Activated T-cell treated with anti-CD3 and anti-CD28 coated beads for 48 hours (primary cell): ENCODE measurements at regions not wholly inside any gene's neighbourhood (a gene's known extent, or its start where the extent isn't known, plus 50 kb on each side); places are given as distances from the start of the nearest gene placed in this dataset.
"Not testable (repeated sequence)": the region's sequence is repeated elsewhere in the genome, so short reads cannot be mapped to it uniquely, and the experiment has no call there.

Source experiments
- DNase-seq: peaks from one replicate; pipeline ENCODE4 v3.0.0-alpha.2; 2020; ENCODE audit warnings: low read depth

GRCh38 chr6:4459032-4459431 is 317.2 kb upstream of the CDYL start:
- no peak for DNase-seq

GRCh38 chr6:4451718-4452117 is 316.3 kb upstream of the ECI2 start:
- no peak for DNase-seq

DNA sequence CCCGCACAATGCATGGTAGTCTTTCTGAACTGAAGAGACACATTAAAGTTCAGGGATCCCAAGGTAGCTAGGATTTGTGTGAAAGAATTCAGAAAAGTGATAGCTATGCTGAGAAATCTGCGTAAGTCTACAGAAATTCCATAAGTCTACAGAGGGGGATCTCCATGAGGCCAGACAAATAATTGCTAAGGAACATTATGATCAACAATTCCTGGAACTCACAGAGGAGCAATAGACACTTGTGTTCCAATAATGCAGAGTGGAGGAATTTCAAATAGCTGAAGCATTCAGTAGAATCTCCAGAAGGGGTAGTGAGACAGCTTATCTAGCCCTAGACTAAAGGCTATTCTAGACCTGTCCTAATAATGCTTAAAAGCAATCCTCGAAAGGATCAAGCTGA is 315.7 kb upstream of the ECI2 start:
- DNase-seq, result no peak

DNA sequence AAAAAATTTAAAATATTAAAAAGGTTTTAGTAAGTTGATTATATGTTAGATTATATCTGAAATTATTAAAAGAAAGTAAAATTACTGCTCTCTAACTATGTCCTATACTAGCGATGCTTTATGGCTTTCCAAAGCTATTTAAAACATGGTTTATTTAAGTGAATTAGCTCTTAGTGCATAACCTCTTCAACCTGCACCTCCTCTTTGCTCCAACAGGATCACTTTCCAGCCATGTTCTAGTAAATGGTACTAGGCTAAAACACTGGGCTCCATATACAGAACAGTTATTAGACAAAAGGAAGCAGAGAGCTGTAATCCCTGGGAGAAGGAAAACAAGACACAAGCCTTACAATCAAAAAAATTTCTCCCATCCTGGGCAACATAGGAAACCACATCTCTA is 314.9 kb upstream of the ECI2 start:
- DNase-seq, result no peak

DNA sequence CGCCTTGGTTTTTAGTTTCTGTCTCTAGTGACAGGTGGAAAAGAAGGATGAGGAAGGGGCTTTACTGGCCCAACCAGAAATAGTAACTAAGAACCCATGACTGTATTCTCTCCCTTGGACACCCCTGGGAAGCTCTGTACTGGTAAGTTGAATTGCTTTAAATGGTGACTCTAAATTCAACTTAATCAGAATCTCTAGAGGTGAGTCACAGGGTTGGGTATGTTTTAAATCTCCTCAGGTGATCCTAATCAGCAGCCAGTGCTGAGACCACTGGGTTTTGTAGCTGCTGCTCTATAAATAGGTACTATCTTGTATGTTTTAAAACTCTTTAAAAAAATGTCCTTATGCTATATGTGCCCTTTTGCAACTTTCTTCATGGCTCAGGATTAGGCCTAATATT is 314.0 kb upstream of the ECI2 start:
- DNase-seq, result no peak

DNA sequence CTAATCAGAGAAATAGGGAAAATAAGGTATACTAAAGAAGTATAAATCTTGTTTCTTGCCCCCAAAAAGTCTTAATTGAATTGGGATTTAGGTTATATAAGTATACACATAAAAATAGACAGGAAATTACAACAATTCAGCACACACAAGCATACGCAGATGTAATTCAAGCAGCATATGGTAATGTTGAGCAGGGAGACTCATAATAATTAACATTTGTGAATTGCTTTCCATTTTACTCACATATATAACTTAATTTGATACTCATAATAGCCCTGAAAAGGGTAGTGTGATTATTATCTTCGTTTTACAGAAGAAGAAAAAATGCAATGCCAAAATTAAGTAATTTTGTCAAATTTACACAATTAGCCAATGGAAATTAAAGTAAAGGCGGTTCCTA is 313.5 kb upstream of the ECI2 start:
- no peak for DNase-seq

- no peak for DNase-seq
These were observed 312.4 kb upstream of the ECI2 start for GRCh38 chr6:4447639-4448330.

GRCh38 chr6:4446982-4447381 is 311.6 kb upstream of the ECI2 start:
- DNase-seq, result no peak

DNA sequence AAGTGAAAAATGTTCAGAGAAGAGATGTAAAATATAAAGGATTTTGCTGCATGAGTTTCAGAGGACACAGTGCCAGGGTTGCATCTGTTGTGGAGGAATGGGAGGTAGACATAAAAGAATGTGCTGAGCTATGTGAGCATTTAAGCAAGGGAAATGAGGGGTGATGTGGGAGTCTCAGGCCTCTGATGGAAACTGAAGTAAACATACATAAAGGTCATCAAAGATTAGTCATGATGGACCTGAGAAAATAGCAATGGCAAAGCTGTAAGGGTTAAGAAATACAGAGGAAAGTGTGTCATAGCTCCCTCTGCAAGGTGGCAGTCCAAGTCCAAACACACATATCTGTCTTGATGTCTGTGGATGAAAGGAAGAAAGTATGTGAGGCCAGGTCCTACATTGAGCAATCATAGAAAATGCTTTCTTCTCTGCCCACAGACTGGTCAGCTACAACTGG is 306.6 kb upstream of the ECI2 start:
- DNase-seq, result no peak

DNA sequence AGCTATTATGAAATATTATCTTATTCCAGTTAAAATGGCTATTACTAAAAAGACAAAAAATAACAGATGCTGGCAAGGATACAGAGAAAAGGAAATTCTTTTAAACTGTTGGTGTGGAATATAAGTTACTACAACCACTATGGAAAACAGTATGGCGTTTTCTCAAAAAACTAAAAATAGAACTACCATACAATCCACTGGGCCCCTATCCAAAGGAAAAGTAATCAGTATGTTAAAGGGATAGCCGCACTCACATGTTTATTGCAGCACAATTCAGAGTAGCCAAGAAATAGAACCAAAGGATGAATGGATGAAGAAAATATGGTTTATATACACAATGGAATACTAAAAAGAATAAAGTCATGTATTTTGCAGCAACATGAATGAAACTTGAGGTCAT is 303.8 kb upstream of the ECI2 start:
- DNase-seq, result no peak

GRCh38 chr6:4437342-4437741 is 302.0 kb upstream of the ECI2 start:
- DNase-seq, result no peak

- DNase-seq, result no peak
These were observed 300.6 kb upstream of the ECI2 start for GRCh38 chr6:4435981-4436445.

GRCh38 chr6:4434655-4435054 is 299.3 kb upstream of the ECI2 start:
- DNase-seq, result no peak

GRCh38 chr6:4433199-4433598 is 297.8 kb upstream of the ECI2 start:
- DNase-seq, result no peak

DNA sequence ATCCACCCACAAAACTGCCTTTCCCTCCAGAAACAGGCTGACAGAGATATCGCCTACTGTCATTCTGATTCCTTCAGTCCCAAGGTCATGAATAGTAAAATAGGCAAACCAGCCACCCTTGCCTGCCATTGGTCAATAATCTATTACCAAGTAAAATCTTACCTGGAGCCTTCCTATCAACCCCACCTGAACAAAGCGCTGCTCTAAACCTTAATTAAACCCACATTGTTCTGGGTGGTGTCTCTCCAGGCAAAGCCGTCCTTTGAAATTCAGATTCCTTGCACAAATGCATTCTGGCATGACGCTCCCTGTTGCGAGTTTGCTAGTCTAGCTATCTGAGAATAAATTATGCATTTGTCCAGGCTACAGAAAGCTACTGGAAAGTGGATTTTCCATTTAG is 291.6 kb upstream of the ECI2 start:
- no peak for DNase-seq

DNA sequence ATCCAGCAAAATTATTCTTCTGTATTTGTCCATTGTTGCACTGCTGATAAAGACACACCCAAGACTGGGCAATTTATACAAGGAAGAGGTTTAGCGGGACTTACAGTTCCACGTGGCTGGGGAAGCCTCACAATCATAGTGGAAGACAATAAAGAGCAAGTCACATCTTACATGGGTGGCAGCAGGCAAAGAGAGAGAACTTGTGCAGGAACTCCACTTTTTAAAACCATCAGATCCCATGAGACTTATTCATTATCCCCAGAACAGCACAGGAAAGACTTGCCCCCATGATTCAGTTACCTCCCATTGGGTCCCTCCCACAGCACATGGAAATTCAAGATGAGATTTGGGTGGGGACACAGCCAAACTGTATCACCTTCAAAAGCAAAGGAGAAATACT is 286.5 kb upstream of the ECI2 start:
- DNase-seq, result no peak

DNA sequence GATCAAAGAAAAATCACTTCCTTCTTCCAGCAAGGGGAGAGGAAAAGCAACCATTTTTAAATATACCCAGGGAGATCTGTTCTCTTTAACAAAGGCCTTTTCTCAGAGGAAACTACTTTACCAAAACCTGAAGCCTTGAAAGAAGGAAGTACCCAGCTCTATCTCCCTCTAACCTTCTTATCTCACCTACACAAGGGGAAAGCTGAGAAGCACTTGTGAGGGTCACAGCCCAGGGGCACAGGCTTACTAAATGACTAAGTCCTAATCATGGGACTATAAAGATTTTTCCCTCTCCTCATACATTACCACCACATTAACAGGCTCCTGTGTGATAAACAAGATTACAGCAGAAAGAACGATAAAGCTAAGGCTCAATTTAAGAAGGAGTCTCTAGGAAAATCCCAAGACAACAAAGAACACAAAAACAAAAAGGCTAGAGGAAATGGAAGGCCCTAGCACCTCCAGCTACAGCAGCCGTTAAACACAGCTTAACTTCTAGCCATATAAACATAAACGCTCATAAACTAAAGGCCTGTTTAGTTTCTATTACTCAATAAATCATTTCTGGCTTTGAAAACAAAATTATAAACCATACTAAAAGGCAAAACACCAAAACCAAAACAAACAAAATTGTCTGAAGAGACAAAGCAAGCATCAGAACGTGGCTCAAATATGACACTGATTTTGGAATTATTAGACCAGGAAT is 284.9 kb upstream of the ECI2 start:
- DNase-seq, result no peak

- no peak for DNase-seq
These were observed 280.2 kb upstream of the ECI2 start for GRCh38 chr6:4415549-4415948.

DNA sequence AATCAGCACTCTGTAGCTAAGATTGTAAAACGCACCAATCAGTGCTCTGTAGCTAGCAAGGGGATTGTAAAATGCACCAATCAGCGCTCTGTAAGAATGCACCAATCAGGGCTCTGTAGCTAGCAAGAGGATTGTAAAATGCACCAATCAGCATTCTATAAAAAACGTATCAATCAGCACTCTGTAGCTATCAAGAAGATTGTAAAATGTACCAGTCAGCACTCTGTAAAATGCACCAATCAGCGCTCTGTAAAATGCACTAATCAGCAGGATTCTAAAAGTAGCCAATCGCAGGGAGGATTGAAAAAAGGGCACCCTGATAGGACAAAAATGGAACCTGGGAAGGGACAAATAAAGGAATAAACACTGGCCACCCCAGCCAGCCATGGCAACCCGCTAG is 278.7 kb upstream of the ECI2 start:
- not testable (repeated sequence) for DNase-seq

DNA sequence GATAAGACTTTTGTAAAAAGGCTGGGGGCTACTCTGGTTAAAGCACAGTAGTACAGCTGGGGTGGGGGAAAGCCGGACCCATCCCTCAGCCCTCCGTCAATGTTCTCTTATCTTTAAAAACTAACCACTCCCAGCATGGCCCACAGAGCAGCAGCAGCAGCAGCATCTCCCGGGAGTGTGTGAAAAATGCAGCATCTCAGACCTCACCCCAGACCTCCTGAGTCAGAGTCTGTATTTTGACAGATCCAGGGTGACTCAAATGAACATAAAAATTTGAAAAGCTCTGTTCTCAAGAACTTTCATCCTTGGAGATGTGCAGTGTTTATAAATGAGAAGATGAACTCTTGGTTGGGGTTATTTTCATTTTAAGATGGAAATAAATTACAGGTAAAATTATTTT is 277.7 kb upstream of the ECI2 start:
- DNase-seq, result no peak

DNA sequence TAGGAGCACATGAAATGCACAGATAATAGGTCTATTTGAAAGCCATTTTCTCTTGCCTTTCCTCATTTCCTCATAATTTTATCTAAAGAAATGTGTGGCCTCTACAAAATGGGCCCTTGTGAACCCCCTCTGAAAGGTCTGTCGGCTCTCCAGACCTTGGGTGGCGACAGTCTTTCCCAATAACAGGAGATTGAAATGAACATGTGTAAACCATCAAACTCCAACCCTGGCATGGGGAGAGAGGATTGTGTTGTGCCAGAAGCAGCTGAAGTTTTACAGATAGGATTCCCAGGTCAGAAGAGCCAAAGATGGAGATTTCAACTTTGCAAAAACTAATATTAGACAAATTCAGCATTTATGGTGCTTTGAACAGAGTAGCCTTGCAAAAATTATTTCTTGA is 277.1 kb upstream of the ECI2 start:
- DNase-seq, result no peak

GRCh38 chr6:4412077-4412476 is 276.7 kb upstream of the ECI2 start:
- no peak for DNase-seq

- not testable (repeated sequence) for DNase-seq
These were observed 272.3 kb upstream of the ECI2 start for GRCh38 chr6:4407710-4408109.
